ENCODE measurements at regions not wholly inside any gene's neighbourhood (a gene's known extent, or its start where the extent isn't known, plus 50 kb on each side); places are given as distances from the start of the nearest gene placed in this dataset.

GRCh38 chr6:105484238-105485161, 81.6 kb upstream of the PREP start:
- Histone ChIP-seq H3K4me3 (replicated peaks in 1 of 3; ENCODE audit: insufficient read depth in 1 of 3, low read depth in 2 of 3, low read length in 3 of 3) (no peak overlapping the region), H3K9ac (ENCODE audit: insufficient read depth, low read depth, low read length) (no peak overlapping the region), H3K79me2 (ENCODE audit: insufficient read depth, low read length) (no peaks in the 10 kb centered on the region), H3K36me3 (replicated peaks in 1 of 2; ENCODE audit: control insufficient read depth in 1 of 2, insufficient read depth in 2 of 2, low read length in 2 of 2) (no peaks in the 10 kb centered on the region), H3K27ac (ENCODE audit: extremely low read length, insufficient read depth, low read length) (no peak overlapping the region), H3K4me2 (ENCODE audit: low read depth, low read length) (no peak overlapping the region), H2AFZ (ENCODE audit: low read length) (no peak overlapping the region), H4K20me1 (ENCODE audit: insufficient read depth, low read length) (no peaks in the 10 kb centered on the region), H3K9me3 (ENCODE audit: low read length) (no peaks in the 10 kb centered on the region), H3K27me3 (ENCODE audit: control insufficient read depth in 1 of 2, insufficient read depth in 2 of 2, low read length in 2 of 2) (no peaks in the 10 kb centered on the region), H3K4me1 (ENCODE audit: insufficient read depth, low read length) (no peaks in the 10 kb centered on the region)
- POLR2A ChIA-PET: no interaction called here
- in situ Hi-C loops (cut with HindIII; ENCODE audit: extremely low pct_ligation_motif_present, low pct_unique_long_range_greater_than_20kb): loop anchor here (10.0 to 25.0 kb wide), 2 partner anchors 353 to 820 kb away; no protein-coding TSS in a partner anchor
- 22% methylated on average over 12 of the region's 12 CpGs for WGBS (ENCODE audit: low lambda C conversion rate)
- peak; percentile 41 for DNase-seq (ENCODE audit: low spot score)
- peak; percentile 64 for ATAC-seq
- intact Hi-C loops (cut with micrococcal nuclease; ENCODE audit: unreplicated experiment): loop anchor here (1.0 to 5.0 kb wide), 4 partner anchors 248 to 817 kb away; no protein-coding TSS in a partner anchor
- no peak for FAIRE-seq
- CTCF ChIA-PET (ENCODE audit: low intra/inter-chr PET ratio, low total read pairs): interaction anchor here (0.8 to 1.3 kb wide), 2 partner anchors 351 to 817 kb away, joined by 3 to 5 read pairs; no protein-coding TSS in a partner anchor
- no TSS peak for BruUV-seq (replicated peaks)
- no peak for TF ChIP-seq SP140L (CRISPR knock-in tag; IDR thresholded peaks at IDR 0.05; ENCODE audit: borderline replicate concordance)
- TF ChIP-seq, protein P1, sequence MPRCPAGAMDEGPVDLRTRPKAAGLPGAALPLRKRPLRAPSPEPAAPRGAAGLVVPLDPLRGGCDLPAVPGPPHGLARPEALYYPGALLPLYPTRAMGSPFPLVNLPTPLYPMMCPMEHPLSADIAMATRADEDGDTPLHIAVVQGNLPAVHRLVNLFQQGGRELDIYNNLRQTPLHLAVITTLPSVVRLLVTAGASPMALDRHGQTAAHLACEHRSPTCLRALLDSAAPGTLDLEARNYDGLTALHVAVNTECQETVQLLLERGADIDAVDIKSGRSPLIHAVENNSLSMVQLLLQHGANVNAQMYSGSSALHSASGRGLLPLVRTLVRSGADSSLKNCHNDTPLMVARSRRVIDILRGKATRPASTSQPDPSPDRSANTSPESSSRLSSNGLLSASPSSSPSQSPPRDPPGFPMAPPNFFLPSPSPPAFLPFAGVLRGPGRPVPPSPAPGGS (CRISPR knock-in tag; IDR thresholded peaks at IDR 0.05): no peak
- no peak for TF ChIP-seq ZNF790 (CRISPR knock-in tag; IDR thresholded peaks at IDR 0.05; ENCODE audit: borderline replicate concordance)
- no peak for TF ChIP-seq ATF7-NPFF (CRISPR knock-in tag; IDR thresholded peaks at IDR 0.05; ENCODE audit: low read depth)
- TF ChIP-seq, protein P2, sequence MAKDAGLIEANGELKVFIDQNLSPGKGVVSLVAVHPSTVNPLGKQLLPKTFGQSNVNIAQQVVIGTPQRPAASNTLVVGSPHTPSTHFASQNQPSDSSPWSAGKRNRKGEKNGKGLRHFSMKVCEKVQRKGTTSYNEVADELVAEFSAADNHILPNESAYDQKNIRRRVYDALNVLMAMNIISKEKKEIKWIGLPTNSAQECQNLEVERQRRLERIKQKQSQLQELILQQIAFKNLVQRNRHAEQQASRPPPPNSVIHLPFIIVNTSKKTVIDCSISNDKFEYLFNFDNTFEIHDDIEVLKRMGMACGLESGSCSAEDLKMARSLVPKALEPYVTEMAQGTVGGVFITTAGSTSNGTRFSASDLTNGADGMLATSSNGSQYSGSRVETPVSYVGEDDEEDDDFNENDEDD (CRISPR knock-in tag; IDR thresholded peaks at IDR 0.05; ENCODE audit: borderline replicate concordance): no peak
- TF ChIP-seq ZNF841 (CRISPR knock-in tag; IDR thresholded peaks at IDR 0.05; ENCODE audit: borderline replicate concordance): no peak
- no peak for TF ChIP-seq BATF2 (CRISPR knock-in tag; IDR thresholded peaks at IDR 0.05)
- TF ChIP-seq ZNF75D (CRISPR knock-in tag; IDR thresholded peaks at IDR 0.05; ENCODE audit: borderline replicate concordance): no peak
- TF ChIP-seq NFYB (CRISPR knock-in tag; IDR thresholded peaks at IDR 0.05): no peak
- TF ChIP-seq, protein P3, sequence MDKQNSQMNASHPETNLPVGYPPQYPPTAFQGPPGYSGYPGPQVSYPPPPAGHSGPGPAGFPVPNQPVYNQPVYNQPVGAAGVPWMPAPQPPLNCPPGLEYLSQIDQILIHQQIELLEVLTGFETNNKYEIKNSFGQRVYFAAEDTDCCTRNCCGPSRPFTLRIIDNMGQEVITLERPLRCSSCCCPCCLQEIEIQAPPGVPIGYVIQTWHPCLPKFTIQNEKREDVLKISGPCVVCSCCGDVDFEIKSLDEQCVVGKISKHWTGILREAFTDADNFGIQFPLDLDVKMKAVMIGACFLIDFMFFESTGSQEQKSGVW (CRISPR knock-in tag; IDR thresholded peaks at IDR 0.05; ENCODE audit: borderline replicate concordance): no peak
- no peak for TF ChIP-seq SKI (IDR thresholded peaks at IDR 0.05; ENCODE audit: partially characterized antibody)
- TF ChIP-seq, protein P4, sequence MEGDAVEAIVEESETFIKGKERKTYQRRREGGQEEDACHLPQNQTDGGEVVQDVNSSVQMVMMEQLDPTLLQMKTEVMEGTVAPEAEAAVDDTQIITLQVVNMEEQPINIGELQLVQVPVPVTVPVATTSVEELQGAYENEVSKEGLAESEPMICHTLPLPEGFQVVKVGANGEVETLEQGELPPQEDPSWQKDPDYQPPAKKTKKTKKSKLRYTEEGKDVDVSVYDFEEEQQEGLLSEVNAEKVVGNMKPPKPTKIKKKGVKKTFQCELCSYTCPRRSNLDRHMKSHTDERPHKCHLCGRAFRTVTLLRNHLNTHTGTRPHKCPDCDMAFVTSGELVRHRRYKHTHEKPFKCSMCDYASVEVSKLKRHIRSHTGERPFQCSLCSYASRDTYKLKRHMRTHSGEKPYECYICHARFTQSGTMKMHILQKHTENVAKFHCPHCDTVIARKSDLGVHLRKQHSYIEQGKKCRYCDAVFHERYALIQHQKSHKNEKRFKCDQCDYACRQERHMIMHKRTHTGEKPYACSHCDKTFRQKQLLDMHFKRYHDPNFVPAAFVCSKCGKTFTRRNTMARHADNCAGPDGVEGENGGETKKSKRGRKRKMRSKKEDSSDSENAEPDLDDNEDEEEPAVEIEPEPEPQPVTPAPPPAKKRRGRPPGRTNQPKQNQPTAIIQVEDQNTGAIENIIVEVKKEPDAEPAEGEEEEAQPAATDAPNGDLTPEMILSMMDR (CRISPR knock-in tag; IDR thresholded peaks at IDR 0.05): peak; percentile 60
